ENCODE measurements at regions not wholly inside any gene's neighbourhood (a gene's known extent, or its start where the extent isn't known, plus 50 kb on each side); places are given as distances from the start of the nearest gene placed in this dataset.

DNA sequence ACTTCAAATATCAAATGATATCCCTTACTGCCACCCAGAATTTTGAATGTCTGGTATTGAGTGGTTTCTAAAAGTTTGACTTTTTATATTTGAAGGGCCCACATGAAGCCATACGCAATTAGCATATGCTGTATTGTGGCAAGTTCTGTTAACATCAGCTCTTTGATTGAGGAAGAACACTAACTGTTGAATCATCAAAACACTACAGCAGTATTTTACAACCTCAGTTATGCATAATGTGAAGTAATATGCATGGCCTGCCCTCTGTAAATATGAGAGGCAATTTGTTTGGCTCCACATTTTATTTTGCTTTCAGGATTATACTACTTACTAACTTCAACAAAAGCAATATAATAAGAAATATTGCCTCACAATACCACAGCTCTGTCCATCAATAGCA is 62.2 kb upstream of the DMD start:
- intact Hi-C loops (cut with micrococcal nuclease) = no loop called here
- Mint-ChIP-seq H3K4me1 (no peaks in the 10 kb centered on the region), H3K27ac (no peak overlapping the region), H3K4me3 (no peak overlapping the region), H3K9me3 (peaks cover 3 to 6% of the 10 kb centered on the region in 2 donors), H3K27me3 (ENCODE audit: low read depth in 2 of 2) (no peaks in the 10 kb centered on the region), H3K36me3 (no peaks in the 10 kb centered on the region)
- no peaks in the 10 kb centered on the region for H3K4me1 ChIP-seq (ENCODE audit: control insufficient read depth, insufficient read depth, low read length)
- H3K4me3 ChIP-seq (ENCODE audit: low read length) = no peak overlapping the region
- TF ChIP-seq, protein P1, sequence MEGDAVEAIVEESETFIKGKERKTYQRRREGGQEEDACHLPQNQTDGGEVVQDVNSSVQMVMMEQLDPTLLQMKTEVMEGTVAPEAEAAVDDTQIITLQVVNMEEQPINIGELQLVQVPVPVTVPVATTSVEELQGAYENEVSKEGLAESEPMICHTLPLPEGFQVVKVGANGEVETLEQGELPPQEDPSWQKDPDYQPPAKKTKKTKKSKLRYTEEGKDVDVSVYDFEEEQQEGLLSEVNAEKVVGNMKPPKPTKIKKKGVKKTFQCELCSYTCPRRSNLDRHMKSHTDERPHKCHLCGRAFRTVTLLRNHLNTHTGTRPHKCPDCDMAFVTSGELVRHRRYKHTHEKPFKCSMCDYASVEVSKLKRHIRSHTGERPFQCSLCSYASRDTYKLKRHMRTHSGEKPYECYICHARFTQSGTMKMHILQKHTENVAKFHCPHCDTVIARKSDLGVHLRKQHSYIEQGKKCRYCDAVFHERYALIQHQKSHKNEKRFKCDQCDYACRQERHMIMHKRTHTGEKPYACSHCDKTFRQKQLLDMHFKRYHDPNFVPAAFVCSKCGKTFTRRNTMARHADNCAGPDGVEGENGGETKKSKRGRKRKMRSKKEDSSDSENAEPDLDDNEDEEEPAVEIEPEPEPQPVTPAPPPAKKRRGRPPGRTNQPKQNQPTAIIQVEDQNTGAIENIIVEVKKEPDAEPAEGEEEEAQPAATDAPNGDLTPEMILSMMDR (IDR thresholded peaks at IDR 0.05) = no peak
- H3K9me3 ChIP-seq (ENCODE audit: control insufficient read depth, insufficient read depth, low read length) = no peaks in the 10 kb centered on the region
- no peaks in the 10 kb centered on the region for H3K36me3 ChIP-seq (ENCODE audit: control insufficient read depth, insufficient read depth, low read length)
- DNase-seq = no peak
- ATAC-seq = no peak
- no CpG with 5 or more reads among the region's 1 CpG for WGBS (ENCODE audit: insufficient coverage)
- H3K27me3 ChIP-seq (ENCODE audit: control insufficient read depth, insufficient read depth, low read length) = no peaks in the 10 kb centered on the region
- H3K27ac ChIP-seq (ENCODE audit: low read length) = no peak overlapping the region

DNA sequence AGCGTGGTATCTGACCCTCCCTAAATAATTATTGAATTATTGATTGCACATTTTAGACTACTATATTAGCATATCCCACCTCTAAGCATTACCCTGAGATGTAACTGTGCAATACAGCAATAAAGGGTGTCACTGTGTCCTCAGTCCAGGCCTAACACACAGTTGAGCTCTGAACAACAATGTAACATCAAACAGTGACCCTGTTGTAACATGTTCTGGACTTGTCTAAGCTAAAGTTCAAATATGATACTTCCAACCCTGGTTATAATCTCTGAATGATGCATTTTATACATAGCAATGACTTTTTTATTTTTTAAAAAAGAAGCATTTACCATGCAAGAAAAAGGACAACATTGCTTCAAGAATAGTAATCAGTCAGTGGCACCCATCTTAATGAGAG is 61.6 kb upstream of the DMD start:
- Histone ChIP-seq H3K4me3 (ENCODE audit: low read length) (no peak overlapping the region), H3K4me1 (ENCODE audit: control insufficient read depth, insufficient read depth, low read length) (no peaks in the 10 kb centered on the region), H3K27me3 (ENCODE audit: control insufficient read depth, insufficient read depth, low read length) (no peaks in the 10 kb centered on the region), H3K27ac (ENCODE audit: low read length) (no peak overlapping the region), H3K36me3 (ENCODE audit: control insufficient read depth, insufficient read depth, low read length) (no peaks in the 10 kb centered on the region), H3K9me3 (ENCODE audit: control insufficient read depth, insufficient read depth, low read length) (no peaks in the 10 kb centered on the region)
- peaks cover 3 to 6% of the 10 kb centered on the region in 2 donors for H3K9me3 Mint-ChIP-seq
- H3K36me3 Mint-ChIP-seq = no peaks in the 10 kb centered on the region
- DNase-seq = no peak
- no peak overlapping the region for H3K27ac Mint-ChIP-seq
- no peak overlapping the region for H3K4me3 Mint-ChIP-seq
- H3K27me3 Mint-ChIP-seq (ENCODE audit: low read depth in 2 of 2) = no peaks in the 10 kb centered on the region
- intact Hi-C loops (cut with micrococcal nuclease) = no loop called here
- H3K4me1 Mint-ChIP-seq = no peaks in the 10 kb centered on the region
- no peak for ATAC-seq
- TF ChIP-seq, protein P1 (IDR thresholded peaks at IDR 0.05) = no peak
- WGBS (ENCODE audit: insufficient coverage) = no CpG with 5 or more reads among the region's 1 CpG
